ENCODE measurements at regions not wholly inside any gene's neighbourhood (a gene's known extent, or its start where the extent isn't known, plus 50 kb on each side); places are given as distances from the start of the nearest gene placed in this dataset.
A peak's percentile ranks its signal among the peaks of the same experiment; 100 is the strongest.

- no peak for DNase-seq
Measured at GRCh38 chr11:128326791-128327190, 260.6 kb downstream of the ETS1 start.

GRCh38 chr11:128324531-128325141 lies 262.7 kb downstream of the ETS1 start:
- DNase-seq: no peak

- DNase-seq: no peak
Measured at GRCh38 chr11:128324051-128324481, 263.3 kb downstream of the ETS1 start.

GRCh38 chr11:128323381-128323780 lies 264.0 kb downstream of the ETS1 start:
- no peak for DNase-seq

- DNase-seq: peak; percentile 37
Measured at GRCh38 chr11:128318856-128319474, 268.4 kb downstream of the ETS1 start.

GRCh38 chr11:128316541-128317227 lies 270.7 kb downstream of the ETS1 start:
- DNase-seq: peak; percentile 53

- DNase-seq: no peak
Measured at GRCh38 chr11:128315933-128316332, 271.4 kb downstream of the ETS1 start.

- DNase-seq: no peak
Measured at GRCh38 chr11:128313931-128314330, 273.4 kb downstream of the ETS1 start.

- no peak for DNase-seq
Measured at GRCh38 chr11:128311742-128312719, 275.3 kb downstream of the ETS1 start.

GRCh38 chr11:128310676-128311445 lies 276.5 kb downstream of the ETS1 start:
- DNase-seq: no peak

- no peak for DNase-seq
Measured at GRCh38 chr11:128310005-128310404, 277.4 kb downstream of the ETS1 start.

- no peak for DNase-seq
Measured at GRCh38 chr11:128308794-128309193, 278.6 kb downstream of the ETS1 start.

- DNase-seq: no peak
Measured at GRCh38 chr11:128305588-128305987, 281.8 kb downstream of the ETS1 start.

- DNase-seq: no peak
Measured at GRCh38 chr11:128304666-128305485, 282.5 kb downstream of the ETS1 start.

- no peak for DNase-seq
Measured at GRCh38 chr11:128304116-128304515, 283.2 kb downstream of the ETS1 start.

- DNase-seq: no peak
Measured at GRCh38 chr11:128303383-128303782, 284.0 kb downstream of the ETS1 start.

- DNase-seq: no peak
Measured at GRCh38 chr11:128302425-128303186, 284.8 kb downstream of the ETS1 start.

- no peak for DNase-seq
Measured at GRCh38 chr11:128301756-128302155, 285.6 kb downstream of the ETS1 start.

GRCh38 chr11:128300785-128301184 lies 286.6 kb downstream of the ETS1 start:
- DNase-seq: no peak

- no peak for DNase-seq
Measured at GRCh38 chr11:128299132-128299726, 288.1 kb downstream of the ETS1 start.

All from NCI-H226 (cell line).